CD4-positive, CD25-positive, alpha-beta regulatory T cell (primary cell): ENCODE measurements at regions not wholly inside any gene's neighbourhood (a gene's known extent, or its start where the extent isn't known, plus 50 kb on each side); places are given as distances from the start of the nearest gene placed in this dataset.
"Not testable (repeated sequence)": the region's sequence is repeated elsewhere in the genome, so short reads cannot be mapped to it uniquely, and the experiment has no call there.

Source experiments
- ATAC-seq, 2 donors: fragments of 150-1000 bp; cut with Tn5 transposase; one replicate each; pipeline ENCODE4 v1.10.0; 2021; ENCODE audit warnings: low read depth in 2 of 2, moderate number of reproducible peaks in 2 of 2, moderate library complexity in 1 of 2
- DNase-seq, 3 donors: peaks; one replicate each; pipeline versions ENCODE4 v3.0.0 to v3.0.0-alpha.2; 2012 to 2022; ENCODE audit warnings: mixed read lengths in 1 of 3
- H3K27ac ChIP-seq: one replicate; pipeline ENCODE4 v1.7.0; 2013; ENCODE audit warnings: mild to moderate bottlenecking, low read length; ENCODE audit not compliant: insufficient read depth, poor library complexity, severe bottlenecking
- H3K27me3 ChIP-seq: one replicate; pipeline ENCODE4 v1.7.0; 2013; ENCODE audit warnings: low read length; ENCODE audit not compliant: control insufficient read depth, insufficient read depth
- H3K36me3 ChIP-seq: one replicate; pipeline ENCODE4 v1.7.0; 2013; ENCODE audit warnings: mild to moderate bottlenecking, low read length, moderate library complexity; ENCODE audit not compliant: control insufficient read depth, insufficient read depth
- H3K4me1 ChIP-seq: 2 replicates; pipeline ENCODE4 v1.7.0; 2013; ENCODE audit warnings: mild to moderate bottlenecking, low read length; ENCODE audit not compliant: insufficient read depth, control insufficient read depth, poor library complexity, severe bottlenecking
- H3K4me3 ChIP-seq: one replicate; pipeline ENCODE4 v1.7.0; 2013; ENCODE audit warnings: low read depth, mild to moderate bottlenecking, low read length, moderate library complexity
- H3K9me3 ChIP-seq, 2 experiments: 1 replicate in 1 of 2; 2 replicates in 1 of 2; pipeline ENCODE4 v1.7.0; 2013; ENCODE audit warnings: low read length in 2 of 2, mild to moderate bottlenecking in 1 of 2, moderate library complexity in 1 of 2; ENCODE audit not compliant: control insufficient read depth in 2 of 2
- H3K27ac Mint-ChIP-seq, 3 donors: one replicate each; pipeline ENCODE4 v1.8.0; 2020 to 2022; ENCODE audit warnings: mild to moderate bottlenecking in 3 of 3, mixed read lengths in 3 of 3, moderate library complexity in 2 of 3
- H3K27me3 Mint-ChIP-seq: one replicate; pipeline ENCODE4 v1.8.0; 2022; ENCODE audit warnings: mild to moderate bottlenecking, mixed read lengths
- H3K36me3 Mint-ChIP-seq: one replicate; pipeline ENCODE4 v1.8.0; 2020; ENCODE audit warnings: mixed read lengths
- H3K4me1 Mint-ChIP-seq, 4 donors: one replicate each; pipeline ENCODE4 v1.8.0; 2020 to 2022; ENCODE audit warnings: mixed read lengths in 4 of 4, mild to moderate bottlenecking in 1 of 4
- H3K4me3 Mint-ChIP-seq, 4 donors: one replicate each; pipeline ENCODE4 v1.8.0; 2020 to 2022; ENCODE audit warnings: mild to moderate bottlenecking in 4 of 4, mixed read lengths in 4 of 4, moderate library complexity in 3 of 4
- H3K9me3 Mint-ChIP-seq, 7 donors: one replicate each; pipeline ENCODE4 v1.8.0; 2020 to 2022; ENCODE audit warnings: mixed read lengths in 7 of 7, mild to moderate bottlenecking in 3 of 7, moderate library complexity in 2 of 7

DNA sequence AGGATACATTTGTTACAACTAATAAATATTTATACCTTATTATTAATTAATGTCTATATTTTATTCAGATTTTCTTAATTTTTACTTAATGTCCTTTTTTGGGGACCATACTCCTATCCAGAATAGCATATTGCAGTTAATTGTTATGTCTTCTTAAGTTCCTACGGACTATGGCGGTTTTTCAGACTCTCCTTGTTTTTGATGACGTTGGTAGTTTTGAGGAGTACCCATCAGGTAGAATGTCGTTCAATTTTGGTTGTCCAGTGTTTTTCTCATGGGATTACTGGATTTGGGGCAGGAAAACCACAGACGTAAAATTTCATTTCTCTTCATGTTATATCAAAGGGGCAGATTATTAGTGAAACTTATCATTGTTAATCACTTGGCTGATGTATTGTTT is 223.7 kb downstream of the ISL1 start:
- Mint-ChIP-seq H3K4me3 (no peak overlapping the region), H3K4me1 (no peaks in the 10 kb centered on the region), H3K27me3 (no peaks in the 10 kb centered on the region), H3K9me3 (peaks cover 2 to 27% (median 4%) of the 10 kb centered on the region in 7 donors), H3K27ac (no peak overlapping the region), H3K36me3 (no peaks in the 10 kb centered on the region)
- no peak overlapping the region for H3K4me3 ChIP-seq
- H3K36me3 ChIP-seq: no peaks in the 10 kb centered on the region
- H3K27ac ChIP-seq: no peak overlapping the region
- ATAC-seq (no peak), DNase-seq (no peak)
- H3K27me3 ChIP-seq: no peaks in the 10 kb centered on the region
- H3K9me3 ChIP-seq: no peaks in the 10 kb centered on the region
- H3K4me1 ChIP-seq: no peaks in the 10 kb centered on the region

DNA sequence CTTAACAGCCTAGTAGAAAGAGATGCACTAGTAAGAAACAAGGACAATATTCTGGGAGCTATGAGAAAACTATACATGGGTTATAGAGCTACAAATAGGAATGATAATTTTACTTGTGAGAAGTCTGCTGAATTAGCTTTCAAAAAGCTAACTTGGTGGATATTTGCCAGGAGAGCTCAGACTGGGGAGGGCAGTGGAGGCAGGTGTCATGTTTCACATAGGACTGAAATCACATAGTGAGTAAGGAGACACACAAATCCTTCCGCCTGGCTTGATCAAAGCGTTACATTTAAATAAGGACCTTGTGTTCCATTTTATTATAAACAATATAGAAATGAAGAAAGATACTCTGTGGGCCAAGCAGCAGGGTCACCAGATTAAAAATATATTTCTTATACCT is 235.0 kb downstream of the ISL1 start:
- Histone ChIP-seq H3K27me3 (no peaks in the 10 kb centered on the region), H3K27ac (no peak overlapping the region), H3K4me1 (no peaks in the 10 kb centered on the region), H3K4me3 (no peak overlapping the region), H3K9me3 (peaks cover 0 to under 1% of the 10 kb centered on the region in 2 experiments), H3K36me3 (no peaks in the 10 kb centered on the region)
- Mint-ChIP-seq H3K27ac (no peak overlapping the region), H3K36me3 (no peaks in the 10 kb centered on the region), H3K9me3 (peaks cover 0 to 9% (median 4%) of the 10 kb centered on the region in 7 donors), H3K4me3 (no peak overlapping the region), H3K27me3 (no peaks in the 10 kb centered on the region), H3K4me1 (no peaks in the 10 kb centered on the region)
- DNase-seq: no peak
- no peak for ATAC-seq

DNA sequence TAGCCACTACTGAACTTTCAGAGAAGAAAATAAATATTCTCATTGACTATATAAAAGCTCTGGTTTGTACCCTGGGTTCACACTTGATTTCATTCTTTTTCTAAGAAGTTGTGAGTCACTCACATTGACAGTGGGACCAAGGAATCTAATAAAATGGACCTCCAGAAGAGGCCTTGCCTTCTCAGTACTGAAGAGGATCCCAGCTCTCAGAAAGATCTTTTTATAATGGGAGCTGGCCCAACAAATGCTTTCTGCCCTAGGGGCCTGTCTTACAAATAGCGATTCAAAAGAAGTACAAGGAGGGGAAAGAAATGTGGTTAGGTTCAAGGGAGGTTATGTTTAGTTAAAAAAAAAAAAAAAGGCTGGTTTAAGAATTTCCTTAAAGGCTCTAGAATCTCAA is 237.9 kb downstream of the ISL1 start:
- Histone ChIP-seq H3K4me3 (no peak overlapping the region), H3K9me3 (no peaks in the 10 kb centered on the region), H3K4me1 (no peaks in the 10 kb centered on the region), H3K27me3 (no peaks in the 10 kb centered on the region), H3K36me3 (no peaks in the 10 kb centered on the region), H3K27ac (no peak overlapping the region)
- Mint-ChIP-seq H3K4me3 (no peak overlapping the region), H3K4me1 (no peaks in the 10 kb centered on the region), H3K9me3 (peaks cover 0 to 20% (median 4%) of the 10 kb centered on the region in 7 donors), H3K27me3 (no peaks in the 10 kb centered on the region), H3K36me3 (no peaks in the 10 kb centered on the region), H3K27ac (no peak overlapping the region)
- ATAC-seq (no peak), DNase-seq (no peak)

DNA sequence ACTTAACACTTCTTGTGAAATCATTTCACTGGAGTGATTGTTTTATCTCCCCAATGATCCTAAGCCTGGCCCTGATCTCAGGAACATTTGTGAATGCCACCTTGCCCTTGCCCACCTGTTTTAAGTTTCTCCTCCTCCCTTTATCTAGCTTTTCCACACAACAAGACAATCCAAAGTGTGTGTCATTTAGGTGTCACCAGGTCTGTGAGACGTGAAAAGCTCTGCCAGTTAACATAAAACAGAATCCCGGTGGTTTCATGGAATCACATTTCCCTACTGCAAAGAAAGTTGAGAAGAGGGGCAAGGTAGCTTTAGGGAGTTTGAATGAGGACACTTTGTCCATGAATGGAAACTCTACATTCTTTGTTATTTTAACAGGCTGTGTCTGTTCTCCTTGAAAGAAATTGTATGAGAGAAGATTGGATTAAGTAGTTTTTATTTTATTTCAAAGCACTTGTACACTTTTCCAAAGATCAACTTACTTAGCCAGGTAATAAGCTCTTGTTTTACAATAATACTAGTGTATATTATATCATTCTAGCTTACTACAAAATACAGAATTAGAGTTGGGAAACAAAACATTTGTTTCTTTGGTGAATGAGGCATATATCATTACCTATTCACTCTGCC is 239.0 kb downstream of the ISL1 start:
- no peaks in the 10 kb centered on the region for H3K27me3 Mint-ChIP-seq
- Histone ChIP-seq H3K4me3 (no peak overlapping the region), H3K4me1 (no peaks in the 10 kb centered on the region), H3K9me3 (no peaks in the 10 kb centered on the region), H3K27me3 (no peaks in the 10 kb centered on the region), H3K27ac (no peak overlapping the region), H3K36me3 (no peaks in the 10 kb centered on the region)
- H3K4me3 Mint-ChIP-seq: no peak overlapping the region
- H3K27ac Mint-ChIP-seq: no peak overlapping the region
- H3K4me1 Mint-ChIP-seq: no peaks in the 10 kb centered on the region
- peaks cover 0 to 20% (median 4%) of the 10 kb centered on the region in 7 donors for H3K9me3 Mint-ChIP-seq
- no peak for DNase-seq
- no peaks in the 10 kb centered on the region for H3K36me3 Mint-ChIP-seq
- ATAC-seq: no peak

DNA sequence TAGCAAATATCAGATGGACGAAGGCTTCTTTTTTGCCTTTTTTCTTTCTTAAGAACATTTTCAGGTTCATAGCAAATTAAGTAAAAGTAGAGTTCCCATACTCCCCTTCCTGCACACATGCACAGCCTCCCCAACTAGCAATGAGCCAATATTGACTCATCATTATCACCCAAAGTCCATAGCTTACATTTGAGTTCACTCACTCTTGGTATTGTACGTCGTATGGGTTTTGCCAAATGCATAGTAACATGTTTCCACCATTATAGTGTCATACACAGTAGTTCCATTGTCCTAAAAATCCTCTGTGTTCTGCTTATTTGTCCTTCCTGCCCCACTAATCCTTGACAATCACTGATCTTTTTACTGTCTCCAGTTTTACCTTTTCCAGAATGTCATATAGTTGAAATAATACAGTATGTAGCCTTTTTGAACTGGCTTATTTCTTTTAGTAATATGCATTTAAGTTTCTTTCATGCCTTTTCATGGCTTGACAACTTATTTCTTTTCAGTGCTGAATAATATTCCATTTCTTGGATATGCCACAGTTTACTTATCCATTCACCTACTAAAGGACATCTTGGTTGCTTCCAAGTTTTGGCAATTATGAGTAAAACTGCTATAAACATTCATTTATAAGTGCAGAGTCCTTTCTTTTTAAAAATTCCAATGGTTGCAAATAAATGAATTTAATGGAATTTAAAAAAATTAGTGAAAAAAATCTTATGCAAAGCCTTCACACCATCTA is 242.1 kb downstream of the ISL1 start:
- Mint-ChIP-seq H3K4me1 (no peaks in the 10 kb centered on the region), H3K27me3 (no peaks in the 10 kb centered on the region), H3K4me3 (no peak overlapping the region), H3K27ac (no peak overlapping the region), H3K9me3 (peaks cover 1 to 34% (median 7%) of the 10 kb centered on the region in 7 donors), H3K36me3 (no peaks in the 10 kb centered on the region)
- DNase-seq (no peak), ATAC-seq (no peak)
- Histone ChIP-seq H3K4me3 (no peak overlapping the region), H3K9me3 (no peaks in the 10 kb centered on the region), H3K36me3 (no peaks in the 10 kb centered on the region), H3K4me1 (no peaks in the 10 kb centered on the region), H3K27me3 (no peaks in the 10 kb centered on the region), H3K27ac (no peak overlapping the region)

DNA sequence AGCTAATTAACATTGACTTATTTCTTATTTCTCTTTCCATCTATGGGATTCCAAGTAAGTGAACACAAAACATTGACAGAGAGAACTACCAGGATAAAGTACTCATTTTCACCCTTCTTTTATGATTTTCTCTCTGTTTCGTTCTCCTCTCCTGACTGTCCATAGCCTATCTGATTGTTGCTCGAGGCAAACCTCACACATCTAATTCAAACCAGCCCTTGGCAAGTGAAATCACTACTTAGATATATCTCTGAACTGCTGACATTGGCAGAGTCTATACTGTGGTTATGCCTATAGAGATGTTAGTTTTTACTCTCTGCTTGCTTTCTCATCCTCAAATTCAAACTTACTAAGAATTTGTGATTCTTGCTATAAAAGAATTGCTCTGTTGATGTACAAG is 248.8 kb downstream of the ISL1 start:
- no peaks in the 10 kb centered on the region for H3K36me3 Mint-ChIP-seq
- peaks cover 2 to 37% (median 10%) of the 10 kb centered on the region in 7 donors for H3K9me3 Mint-ChIP-seq
- Histone ChIP-seq H3K27me3 (no peaks in the 10 kb centered on the region), H3K27ac (no peak overlapping the region), H3K36me3 (no peaks in the 10 kb centered on the region), H3K9me3 (peaks cover 0 to 6% of the 10 kb centered on the region in 2 experiments), H3K4me3 (no peak overlapping the region), H3K4me1 (no peaks in the 10 kb centered on the region)
- ATAC-seq: no peak
- no peaks in the 10 kb centered on the region for H3K4me1 Mint-ChIP-seq
- no peak overlapping the region for H3K4me3 Mint-ChIP-seq
- DNase-seq: no peak
- no peak overlapping the region for H3K27ac Mint-ChIP-seq
- no peaks in the 10 kb centered on the region for H3K27me3 Mint-ChIP-seq

DNA sequence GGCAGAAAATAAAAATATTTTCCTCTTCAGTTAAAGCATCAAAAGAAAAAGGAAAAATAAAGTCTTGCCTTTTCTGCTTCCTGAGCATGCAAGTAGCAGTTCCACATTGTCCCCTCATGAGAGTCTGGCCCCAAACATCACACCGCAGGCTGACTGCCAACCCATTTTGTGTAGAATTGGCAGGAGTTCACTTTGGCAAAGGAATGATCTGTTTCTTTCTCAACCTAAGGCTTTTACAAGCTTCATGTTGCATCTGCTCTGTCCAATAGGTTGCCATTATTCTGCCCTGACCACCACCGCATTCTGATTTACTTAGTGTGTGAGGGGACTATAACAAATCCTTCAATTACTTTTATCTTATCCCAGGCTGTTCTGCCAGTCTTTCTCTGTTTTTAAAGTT is 249.5 kb downstream of the ISL1 start:
- peaks cover 2 to 37% (median 10%) of the 10 kb centered on the region in 7 donors for H3K9me3 Mint-ChIP-seq
- Histone ChIP-seq H3K9me3 (peaks cover 0 to 6% of the 10 kb centered on the region in 2 experiments), H3K27me3 (no peaks in the 10 kb centered on the region), H3K27ac (no peak overlapping the region), H3K36me3 (no peaks in the 10 kb centered on the region), H3K4me1 (no peaks in the 10 kb centered on the region), H3K4me3 (no peak overlapping the region)
- no peak overlapping the region for H3K4me3 Mint-ChIP-seq
- no peak for DNase-seq
- H3K27me3 Mint-ChIP-seq: no peaks in the 10 kb centered on the region
- no peak overlapping the region for H3K27ac Mint-ChIP-seq
- H3K4me1 Mint-ChIP-seq: no peaks in the 10 kb centered on the region
- ATAC-seq: no peak
- H3K36me3 Mint-ChIP-seq: no peaks in the 10 kb centered on the region

DNA sequence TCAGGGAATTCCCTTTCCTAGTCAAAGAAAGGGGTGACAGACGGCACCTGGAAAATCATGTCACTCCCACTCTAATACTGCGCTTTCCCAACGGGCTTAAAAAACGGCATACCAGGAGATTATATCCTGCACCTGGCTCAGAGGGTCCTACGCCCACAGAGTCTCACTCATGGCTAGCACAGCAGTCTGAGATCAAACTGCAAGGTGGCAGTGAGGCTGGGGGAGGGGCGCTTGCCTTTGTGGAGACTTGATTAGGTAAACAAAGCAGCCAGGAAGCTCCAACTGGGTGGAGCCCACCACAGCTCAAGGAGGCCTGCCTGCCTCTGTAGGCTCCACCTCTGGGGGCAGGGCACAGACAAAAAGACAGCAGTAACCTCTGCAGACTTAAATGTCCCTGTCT is 253.7 kb downstream of the ISL1 start:
- not testable (repeated sequence) for DNase-seq

More for the DNA sequence above, 253.7 kb downstream of the ISL1 start:
- peaks cover 1 to 22% (median 10%) of the 10 kb centered on the region in 7 donors for H3K9me3 Mint-ChIP-seq
- H3K27ac Mint-ChIP-seq, H3K27me3 Mint-ChIP-seq, H3K4me1 Mint-ChIP-seq, H3K9me3 ChIP-seq, ATAC-seq, H3K4me3 Mint-ChIP-seq, H3K36me3 ChIP-seq, H3K36me3 Mint-ChIP-seq, H3K4me3 ChIP-seq, H3K27ac ChIP-seq, H3K4me1 ChIP-seq, H3K27me3 ChIP-seq: not testable (repeated sequence)
